ENCODE measurements at regions not wholly inside any gene's neighbourhood (a gene's known extent, or its start where the extent isn't known, plus 50 kb on each side); places are given as distances from the start of the nearest gene placed in this dataset.

DNA sequence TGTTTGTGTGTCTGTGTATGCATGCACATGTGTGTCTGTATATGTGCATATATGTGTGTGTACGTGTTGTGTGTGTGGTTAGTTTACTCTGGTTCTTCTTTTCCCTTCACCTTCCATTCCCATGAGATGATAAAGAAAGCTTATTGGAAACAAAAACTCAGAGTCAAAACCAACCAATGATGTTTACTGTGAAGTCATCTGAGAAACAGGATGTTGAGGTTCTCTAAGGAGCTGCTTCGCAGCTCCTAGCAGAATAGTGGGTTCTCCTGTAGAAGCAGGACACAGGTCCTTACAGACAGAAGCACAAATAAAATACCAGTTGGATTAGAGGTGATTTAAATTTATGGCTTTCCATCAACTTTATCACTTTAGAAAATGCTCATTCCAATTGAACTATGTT lies 256.1 kb upstream of the PLET1 start:
- Histone ChIP-seq H3K36me3 (ENCODE audit: control insufficient read depth in 3 of 3, insufficient read depth in 2 of 3, low read depth in 1 of 3, low read length in 3 of 3) (no peaks in the 10 kb centered on the region), H3K4me1 (ENCODE audit: control insufficient read depth in 3 of 3, insufficient read depth in 2 of 3, low read depth in 1 of 3, low read length in 2 of 3) (no peaks in the 10 kb centered on the region), H3K27me3 (ENCODE audit: control insufficient read depth in 3 of 3, insufficient read depth in 3 of 3, low read length in 3 of 3) (no peaks in the 10 kb centered on the region), H3K27ac (ENCODE audit: low read depth in 1 of 3, low read length in 2 of 3) (no peak overlapping the region), H3K4me3 (ENCODE audit: low read depth in 1 of 3, low read length in 3 of 3) (no peak overlapping the region), H3K9me3 (ENCODE audit: control insufficient read depth in 2 of 2, insufficient read depth in 1 of 2, low read depth in 1 of 2, low read length in 1 of 2) (no peaks in the 10 kb centered on the region)
- WGBS, 3 donors = 79 to 91% (median 86%) methylated on average over 2 of the region's 2 CpGs
- DNase-seq = no peak
- no peak for FAIRE-seq

DNA sequence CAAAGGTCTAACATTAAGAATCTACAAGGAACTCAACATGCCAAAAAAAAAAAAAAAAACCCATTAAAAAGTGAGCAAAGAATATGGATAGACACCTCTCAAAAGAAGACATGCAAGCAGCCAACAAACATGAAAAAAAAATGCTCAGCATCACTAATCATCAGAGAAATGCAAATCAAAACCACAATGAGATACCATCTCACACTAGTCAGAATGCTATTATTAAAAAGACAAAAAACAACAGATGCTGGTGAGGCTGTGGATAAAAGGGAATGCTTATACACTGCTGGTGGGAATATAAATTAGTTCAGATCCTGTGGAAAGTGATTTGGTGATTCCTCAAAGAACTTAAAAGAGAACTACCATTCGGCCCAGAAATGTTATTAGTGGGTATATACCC lies 257.7 kb upstream of the PLET1 start:
- H3K36me3 ChIP-seq (ENCODE audit: control insufficient read depth in 3 of 3, insufficient read depth in 2 of 3, low read depth in 1 of 3, low read length in 3 of 3) = no peaks in the 10 kb centered on the region
- no peaks in the 10 kb centered on the region for H3K9me3 ChIP-seq (ENCODE audit: control insufficient read depth in 2 of 2, insufficient read depth in 1 of 2, low read depth in 1 of 2, low read length in 1 of 2)
- FAIRE-seq = no peak
- WGBS, 3 donors = 91 to 100% (median 95%) methylated on average over 1 of the region's 1 CpG
- DNase-seq = no peak
- H3K4me3 ChIP-seq (ENCODE audit: low read depth in 1 of 3, low read length in 3 of 3) = no peak overlapping the region
- peaks cover 0 to under 1% (median 0%) of the 10 kb centered on the region in 3 donors for H3K4me1 ChIP-seq (ENCODE audit: control insufficient read depth in 3 of 3, insufficient read depth in 2 of 3, low read depth in 1 of 3, low read length in 2 of 3)
- no peaks in the 10 kb centered on the region for H3K27me3 ChIP-seq (ENCODE audit: control insufficient read depth in 3 of 3, insufficient read depth in 3 of 3, low read length in 3 of 3)
- no peak overlapping the region for H3K27ac ChIP-seq (ENCODE audit: low read depth in 1 of 3, low read length in 2 of 3)

DNA sequence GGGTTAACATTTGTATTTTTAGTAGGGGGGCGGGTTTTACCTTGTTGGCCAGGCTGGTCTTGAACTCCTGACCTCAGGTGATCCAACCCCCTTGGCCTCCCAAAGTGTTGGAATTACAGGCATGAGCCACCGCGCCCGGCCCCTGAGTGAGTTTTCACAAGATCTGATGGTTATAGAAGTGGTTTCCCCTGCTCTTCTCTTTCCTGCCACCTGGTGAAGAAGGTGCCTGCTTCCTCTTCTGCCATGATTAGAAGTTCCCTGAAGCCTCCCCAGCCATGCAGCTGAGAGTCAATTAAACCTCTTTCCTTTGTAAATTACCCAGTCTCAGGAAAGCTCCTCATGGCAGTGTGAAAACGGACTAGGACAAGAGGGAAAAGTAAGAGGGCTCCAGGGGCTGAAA lies 259.1 kb upstream of the PLET1 start:
- H3K36me3 ChIP-seq (ENCODE audit: control insufficient read depth in 3 of 3, insufficient read depth in 2 of 3, low read depth in 1 of 3, low read length in 3 of 3) = no peaks in the 10 kb centered on the region
- no peaks in the 10 kb centered on the region for H3K9me3 ChIP-seq (ENCODE audit: control insufficient read depth in 2 of 2, insufficient read depth in 1 of 2, low read depth in 1 of 2, low read length in 1 of 2)
- 68 to 78% (median 70%) methylated on average over 5 of the region's 5 CpGs for WGBS, 3 donors
- no peak overlapping the region for H3K4me3 ChIP-seq (ENCODE audit: low read depth in 1 of 3, low read length in 3 of 3)
- no peak for DNase-seq
- no peak for FAIRE-seq
- peaks cover 0 to 5% (median 0%) of the 10 kb centered on the region in 3 donors for H3K4me1 ChIP-seq (ENCODE audit: control insufficient read depth in 3 of 3, insufficient read depth in 2 of 3, low read depth in 1 of 3, low read length in 2 of 3)
- H3K27ac ChIP-seq (ENCODE audit: low read depth in 1 of 3, low read length in 2 of 3) = no peak overlapping the region
- no peaks in the 10 kb centered on the region for H3K27me3 ChIP-seq (ENCODE audit: control insufficient read depth in 3 of 3, insufficient read depth in 3 of 3, low read length in 3 of 3)

DNA sequence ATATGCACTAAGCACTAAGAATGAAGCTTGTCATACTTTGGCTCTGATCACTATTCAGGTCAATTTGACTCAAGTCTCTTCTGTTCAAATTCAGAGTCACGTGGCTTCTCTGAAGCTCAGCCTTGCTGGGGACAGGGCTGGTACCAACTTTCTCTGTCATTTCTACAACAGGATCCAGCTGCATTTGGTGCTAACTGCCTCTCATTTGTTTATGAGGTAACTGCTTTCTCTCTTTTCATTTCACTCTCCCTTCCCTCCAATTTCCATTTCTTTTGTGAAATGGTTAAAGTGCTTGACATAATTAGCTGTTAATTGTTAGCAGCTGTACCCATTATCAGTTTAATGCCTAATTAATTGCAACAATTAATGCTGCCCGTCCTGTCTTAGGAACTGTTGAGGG lies 259.7 kb upstream of the PLET1 start:
- Histone ChIP-seq H3K4me1 (ENCODE audit: control insufficient read depth in 3 of 3, insufficient read depth in 2 of 3, low read depth in 1 of 3, low read length in 2 of 3) (peaks cover 0 to 10% (median 0%) of the 10 kb centered on the region in 3 donors), H3K27ac (ENCODE audit: low read depth in 1 of 3, low read length in 2 of 3) (no peak overlapping the region), H3K36me3 (ENCODE audit: control insufficient read depth in 3 of 3, insufficient read depth in 2 of 3, low read depth in 1 of 3, low read length in 3 of 3) (no peaks in the 10 kb centered on the region), H3K4me3 (ENCODE audit: low read depth in 1 of 3, low read length in 3 of 3) (no peak overlapping the region), H3K9me3 (ENCODE audit: control insufficient read depth in 2 of 2, insufficient read depth in 1 of 2, low read depth in 1 of 2, low read length in 1 of 2) (no peaks in the 10 kb centered on the region), H3K27me3 (ENCODE audit: control insufficient read depth in 3 of 3, insufficient read depth in 3 of 3, low read length in 3 of 3) (no peaks in the 10 kb centered on the region)
- FAIRE-seq = no peak
- WGBS, 3 donors = 58 to 66% (median 62%) methylated on average over 2 of the region's 2 CpGs
- DNase-seq = no peak

DNA sequence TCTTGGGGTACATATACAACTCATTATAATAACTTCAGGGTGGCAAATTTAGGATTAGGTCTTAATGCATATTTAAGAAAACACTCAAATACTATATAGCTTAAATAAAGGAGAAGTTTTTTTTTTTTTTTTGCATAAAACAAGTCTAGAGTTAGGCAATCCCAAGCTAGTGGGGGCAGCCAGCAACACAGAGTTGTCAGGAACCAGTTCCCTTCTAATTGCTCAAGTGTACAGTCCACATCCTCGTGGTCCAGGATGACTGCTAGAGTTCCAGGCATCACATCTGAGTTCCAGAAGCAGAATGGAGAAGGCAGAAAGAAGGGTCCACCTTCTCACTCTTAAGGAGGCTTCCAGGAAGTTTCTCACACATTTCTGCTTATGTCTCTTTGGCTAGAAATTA lies 261.9 kb upstream of the PLET1 start:
- no peaks in the 10 kb centered on the region for H3K9me3 ChIP-seq (ENCODE audit: control insufficient read depth in 2 of 2, insufficient read depth in 1 of 2, low read depth in 1 of 2, low read length in 1 of 2)
- H3K27me3 ChIP-seq (ENCODE audit: control insufficient read depth in 3 of 3, insufficient read depth in 3 of 3, low read length in 3 of 3) = peaks cover 0 to 7% (median 0%) of the 10 kb centered on the region in 3 donors
- no peaks in the 10 kb centered on the region for H3K36me3 ChIP-seq (ENCODE audit: control insufficient read depth in 3 of 3, insufficient read depth in 2 of 3, low read depth in 1 of 3, low read length in 3 of 3)
- WGBS, 3 donors = 38 to 66% (median 59%) methylated on average over 1 of the region's 1 CpG
- H3K4me1 ChIP-seq (ENCODE audit: control insufficient read depth in 3 of 3, insufficient read depth in 2 of 3, low read depth in 1 of 3, low read length in 2 of 3) = peaks cover 0 to 10% (median 0%) of the 10 kb centered on the region in 3 donors
- no peak for DNase-seq
- FAIRE-seq = no peak
- H3K4me3 ChIP-seq (ENCODE audit: low read depth in 1 of 3, low read length in 3 of 3) = no peak overlapping the region
- H3K27ac ChIP-seq (ENCODE audit: low read depth in 1 of 3, low read length in 2 of 3) = no peak overlapping the region

DNA sequence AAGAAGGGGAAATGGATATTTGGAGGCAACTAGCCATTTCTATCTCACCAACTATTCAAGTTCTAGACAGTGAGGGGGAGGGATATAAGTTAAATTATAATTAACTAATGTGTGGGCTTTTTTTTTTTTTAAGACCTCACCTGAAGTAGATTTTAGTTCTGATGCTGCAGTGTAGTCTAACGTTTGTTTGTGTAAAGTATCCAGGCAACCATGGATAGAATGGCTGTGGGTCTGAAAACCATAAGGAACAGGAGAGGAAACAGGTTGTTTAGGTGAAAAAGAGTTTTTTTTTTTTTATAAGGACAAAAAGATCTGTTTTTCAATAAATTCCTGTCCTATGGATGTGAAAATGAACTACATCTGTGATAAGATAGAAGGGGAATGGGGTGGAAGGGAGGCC lies 262.4 kb upstream of the PLET1 start:
- no peaks in the 10 kb centered on the region for H3K9me3 ChIP-seq (ENCODE audit: control insufficient read depth in 2 of 2, insufficient read depth in 1 of 2, low read depth in 1 of 2, low read length in 1 of 2)
- H3K4me1 ChIP-seq (ENCODE audit: control insufficient read depth in 3 of 3, insufficient read depth in 2 of 3, low read depth in 1 of 3, low read length in 2 of 3) = peaks cover 0 to 10% (median 0%) of the 10 kb centered on the region in 3 donors
- no peak overlapping the region for H3K27ac ChIP-seq (ENCODE audit: low read depth in 1 of 3, low read length in 2 of 3)
- 12 to 34% (median 21%) methylated on average over 1 of the region's 1 CpG for WGBS, 3 donors
- H3K27me3 ChIP-seq (ENCODE audit: control insufficient read depth in 3 of 3, insufficient read depth in 3 of 3, low read length in 3 of 3) = peaks cover 0 to 7% (median 0%) of the 10 kb centered on the region in 3 donors
- no peaks in the 10 kb centered on the region for H3K36me3 ChIP-seq (ENCODE audit: control insufficient read depth in 3 of 3, insufficient read depth in 2 of 3, low read depth in 1 of 3, low read length in 3 of 3)
- no peak for FAIRE-seq
- H3K4me3 ChIP-seq (ENCODE audit: low read depth in 1 of 3, low read length in 3 of 3) = no peak overlapping the region
- DNase-seq = no peak

DNA sequence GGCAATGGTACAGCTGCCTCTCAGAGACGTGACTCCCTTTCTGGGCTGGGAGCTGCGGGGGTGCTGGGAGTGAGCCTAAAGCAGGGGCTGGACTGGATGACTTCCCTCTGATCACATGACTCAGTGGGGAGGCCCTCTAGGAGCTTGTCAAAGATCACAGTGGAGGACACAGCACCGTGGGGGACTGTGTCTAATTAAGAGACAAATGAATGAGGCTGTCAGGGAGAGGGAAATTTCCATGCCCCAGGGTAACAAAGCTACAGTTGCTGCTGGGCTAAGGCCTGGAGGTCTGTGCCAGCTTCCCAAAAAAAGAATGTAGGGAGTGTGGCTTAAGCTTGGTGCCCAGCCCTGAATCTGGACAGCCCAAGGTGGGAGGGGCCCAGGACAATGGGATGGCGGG lies 262.8 kb upstream of the PLET1 start:
- Histone ChIP-seq H3K27me3 (ENCODE audit: control insufficient read depth in 3 of 3, insufficient read depth in 3 of 3, low read length in 3 of 3) (peaks cover 0 to 7% (median 0%) of the 10 kb centered on the region in 3 donors), H3K36me3 (ENCODE audit: control insufficient read depth in 3 of 3, insufficient read depth in 2 of 3, low read depth in 1 of 3, low read length in 3 of 3) (no peaks in the 10 kb centered on the region), H3K4me1 (ENCODE audit: control insufficient read depth in 3 of 3, insufficient read depth in 2 of 3, low read depth in 1 of 3, low read length in 2 of 3) (peaks cover 0 to 10% (median 0%) of the 10 kb centered on the region in 3 donors), H3K27ac (ENCODE audit: low read depth in 1 of 3, low read length in 2 of 3) (peak overlapping the region in 1 of 3 donors; percentile 32), H3K9me3 (ENCODE audit: control insufficient read depth in 2 of 2, insufficient read depth in 1 of 2, low read depth in 1 of 2, low read length in 1 of 2) (no peaks in the 10 kb centered on the region), H3K4me3 (ENCODE audit: low read depth in 1 of 3, low read length in 3 of 3) (no peak overlapping the region)
- DNase-seq = no peak
- FAIRE-seq = no peak
- WGBS, 3 donors = 46 to 63% (median 61%) methylated on average over 4 of the region's 4 CpGs

DNA sequence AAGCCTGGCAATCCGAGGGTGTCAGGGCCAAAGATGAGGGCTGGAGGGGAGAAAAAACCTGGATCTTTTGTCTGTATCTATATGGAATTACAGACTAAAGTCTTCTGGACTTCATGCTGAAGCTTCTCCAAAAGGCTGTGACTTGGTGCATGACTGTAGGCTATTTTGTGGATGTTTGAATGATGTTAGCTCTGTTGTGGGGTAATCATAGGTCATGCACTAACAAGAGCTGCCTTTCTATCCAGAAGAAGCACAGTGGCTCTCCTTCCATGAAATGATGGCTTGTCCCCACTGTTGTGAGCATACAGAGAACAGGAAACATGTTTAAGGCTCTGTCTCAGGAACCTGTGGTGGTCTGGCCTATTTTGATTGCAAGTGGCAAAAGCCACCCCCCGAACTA lies 263.3 kb upstream of the PLET1 start:
- DNase-seq (no peak), FAIRE-seq (no peak)
- 60 to 69% (median 66%) methylated on average over 2 of the region's 2 CpGs for WGBS, 3 donors
- Histone ChIP-seq H3K36me3 (ENCODE audit: control insufficient read depth in 3 of 3, insufficient read depth in 2 of 3, low read depth in 1 of 3, low read length in 3 of 3) (no peaks in the 10 kb centered on the region), H3K4me1 (ENCODE audit: control insufficient read depth in 3 of 3, insufficient read depth in 2 of 3, low read depth in 1 of 3, low read length in 2 of 3) (peaks cover 0 to 10% (median 0%) of the 10 kb centered on the region in 3 donors), H3K4me3 (ENCODE audit: low read depth in 1 of 3, low read length in 3 of 3) (no peak overlapping the region), H3K27ac (ENCODE audit: low read depth in 1 of 3, low read length in 2 of 3) (peak overlapping the region in 1 of 3 donors; percentile 72), H3K9me3 (ENCODE audit: control insufficient read depth in 2 of 2, insufficient read depth in 1 of 2, low read depth in 1 of 2, low read length in 1 of 2) (no peaks in the 10 kb centered on the region), H3K27me3 (ENCODE audit: control insufficient read depth in 3 of 3, insufficient read depth in 3 of 3, low read length in 3 of 3) (peaks cover 0 to 7% (median 0%) of the 10 kb centered on the region in 3 donors)

DNA sequence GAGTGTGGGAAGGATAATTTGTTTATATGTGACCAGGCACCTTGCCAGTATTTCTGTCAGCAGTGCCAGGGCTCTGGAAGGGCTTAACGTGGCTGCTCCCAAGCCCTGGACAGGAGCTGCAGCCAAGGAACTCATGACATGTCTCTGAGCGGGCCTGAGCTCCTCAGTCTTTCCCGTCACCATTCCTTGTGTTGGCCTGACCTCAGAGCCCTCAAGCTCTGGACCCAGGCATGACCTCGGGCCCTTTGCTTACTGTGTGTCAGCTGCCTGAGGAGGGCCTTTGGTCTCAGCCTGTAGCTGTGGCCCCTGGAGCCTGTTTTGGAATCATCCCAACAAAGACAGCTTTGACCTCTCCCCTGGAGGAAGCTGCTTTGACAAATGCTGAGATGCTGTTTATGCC lies 264.1 kb upstream of the PLET1 start:
- no peak for FAIRE-seq
- Histone ChIP-seq H3K36me3 (ENCODE audit: control insufficient read depth in 3 of 3, insufficient read depth in 2 of 3, low read depth in 1 of 3, low read length in 3 of 3) (no peaks in the 10 kb centered on the region), H3K4me3 (ENCODE audit: low read depth in 1 of 3, low read length in 3 of 3) (no peak overlapping the region), H3K9me3 (ENCODE audit: control insufficient read depth in 2 of 2, insufficient read depth in 1 of 2, low read depth in 1 of 2, low read length in 1 of 2) (no peaks in the 10 kb centered on the region), H3K27me3 (ENCODE audit: control insufficient read depth in 3 of 3, insufficient read depth in 3 of 3, low read length in 3 of 3) (peaks cover 0 to 7% (median 0%) of the 10 kb centered on the region in 3 donors), H3K27ac (ENCODE audit: low read depth in 1 of 3, low read length in 2 of 3) (peak overlapping the region in 1 of 3 donors; percentile 72), H3K4me1 (ENCODE audit: control insufficient read depth in 3 of 3, insufficient read depth in 2 of 3, low read depth in 1 of 3, low read length in 2 of 3) (peaks cover 0 to 10% (median 0%) of the 10 kb centered on the region in 3 donors)
- DNase-seq = no peak
- 45 to 52% (median 48%) methylated on average over 4 of the region's 4 CpGs for WGBS, 3 donors
